H1 (cell line): ENCODE measurements at regions not wholly inside any gene's neighbourhood (a gene's known extent, or its start where the extent isn't known, plus 50 kb on each side); places are given as distances from the start of the nearest gene placed in this dataset.

Experiments
- TF ChIP-seq, protein P1 (sequence below), 3 experiments: IDR thresholded peaks; 1 replicate in 2 of 3; 2 replicates in 1 of 3; pipeline versions ENCODE4 v1.5.1 to v1.6.1; 2011; ENCODE audit warnings: low read length in 3 of 3, mild to moderate bottlenecking in 3 of 3, inconsistent platforms in 2 of 3, low read depth in 1 of 3, moderate library complexity in 1 of 3; ENCODE audit not compliant: insufficient read depth in 1 of 3; ENCODE audit errors: control extremely low read depth in 1 of 3

DNA sequence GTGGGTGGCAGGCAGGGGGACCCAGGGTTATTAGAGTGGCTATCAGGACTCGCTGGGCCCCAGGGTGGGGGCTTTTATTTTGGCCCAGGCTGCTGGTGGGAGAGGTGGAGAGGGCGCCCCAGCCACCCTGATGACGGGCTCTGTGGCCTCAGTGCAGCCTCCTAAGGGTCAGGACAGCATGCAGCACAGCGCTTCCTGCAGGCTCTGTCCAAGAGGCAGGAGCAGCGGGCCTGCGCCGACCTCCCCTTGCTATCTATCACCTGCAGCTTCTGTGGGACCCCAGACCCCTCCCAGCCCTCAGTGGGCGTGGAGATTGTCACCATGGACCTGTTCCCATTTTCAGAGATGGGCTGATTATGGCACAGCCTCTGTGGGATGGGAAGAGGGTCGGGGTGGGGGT lies 54.3 kb upstream of the PPARA start (continued):
- TF ChIP-seq, protein P1, sequence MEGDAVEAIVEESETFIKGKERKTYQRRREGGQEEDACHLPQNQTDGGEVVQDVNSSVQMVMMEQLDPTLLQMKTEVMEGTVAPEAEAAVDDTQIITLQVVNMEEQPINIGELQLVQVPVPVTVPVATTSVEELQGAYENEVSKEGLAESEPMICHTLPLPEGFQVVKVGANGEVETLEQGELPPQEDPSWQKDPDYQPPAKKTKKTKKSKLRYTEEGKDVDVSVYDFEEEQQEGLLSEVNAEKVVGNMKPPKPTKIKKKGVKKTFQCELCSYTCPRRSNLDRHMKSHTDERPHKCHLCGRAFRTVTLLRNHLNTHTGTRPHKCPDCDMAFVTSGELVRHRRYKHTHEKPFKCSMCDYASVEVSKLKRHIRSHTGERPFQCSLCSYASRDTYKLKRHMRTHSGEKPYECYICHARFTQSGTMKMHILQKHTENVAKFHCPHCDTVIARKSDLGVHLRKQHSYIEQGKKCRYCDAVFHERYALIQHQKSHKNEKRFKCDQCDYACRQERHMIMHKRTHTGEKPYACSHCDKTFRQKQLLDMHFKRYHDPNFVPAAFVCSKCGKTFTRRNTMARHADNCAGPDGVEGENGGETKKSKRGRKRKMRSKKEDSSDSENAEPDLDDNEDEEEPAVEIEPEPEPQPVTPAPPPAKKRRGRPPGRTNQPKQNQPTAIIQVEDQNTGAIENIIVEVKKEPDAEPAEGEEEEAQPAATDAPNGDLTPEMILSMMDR (IDR thresholded peaks at IDR 0.05; ENCODE audit: control extremely low read depth in 1 of 3, insufficient read depth in 1 of 3, low read depth in 1 of 3, low read length in 3 of 3) = no peak
